CD4-positive, CD25-positive, alpha-beta regulatory T cell (primary cell): ENCODE measurements at regions not wholly inside any gene's neighbourhood (a gene's known extent, or its start where the extent isn't known, plus 50 kb on each side); places are given as distances from the start of the nearest gene placed in this dataset.
A peak's percentile ranks its signal among the peaks of the same experiment; 100 is the strongest.

Experiments used
- ATAC-seq, 2 donors: fragments of 150-1000 bp; cut with Tn5 transposase; one replicate each; pipeline ENCODE4 v1.10.0; 2021; ENCODE audit warnings: low read depth in 2 of 2, moderate number of reproducible peaks in 2 of 2, moderate library complexity in 1 of 2
- DNase-seq, 3 donors: peaks; one replicate each; pipeline versions ENCODE4 v3.0.0 to v3.0.0-alpha.2; 2012 to 2022; ENCODE audit warnings: mixed read lengths in 1 of 3
- H3K27ac ChIP-seq: one replicate; pipeline ENCODE4 v1.7.0; 2013; ENCODE audit warnings: mild to moderate bottlenecking, low read length; ENCODE audit not compliant: insufficient read depth, poor library complexity, severe bottlenecking
- H3K27me3 ChIP-seq: one replicate; pipeline ENCODE4 v1.7.0; 2013; ENCODE audit warnings: low read length; ENCODE audit not compliant: control insufficient read depth, insufficient read depth
- H3K36me3 ChIP-seq: one replicate; pipeline ENCODE4 v1.7.0; 2013; ENCODE audit warnings: mild to moderate bottlenecking, low read length, moderate library complexity; ENCODE audit not compliant: control insufficient read depth, insufficient read depth
- H3K4me1 ChIP-seq: 2 replicates; pipeline ENCODE4 v1.7.0; 2013; ENCODE audit warnings: mild to moderate bottlenecking, low read length; ENCODE audit not compliant: insufficient read depth, control insufficient read depth, poor library complexity, severe bottlenecking
- H3K4me3 ChIP-seq: one replicate; pipeline ENCODE4 v1.7.0; 2013; ENCODE audit warnings: low read depth, mild to moderate bottlenecking, low read length, moderate library complexity
- H3K9me3 ChIP-seq, 2 experiments: 1 replicate in 1 of 2; 2 replicates in 1 of 2; pipeline ENCODE4 v1.7.0; 2013; ENCODE audit warnings: low read length in 2 of 2, mild to moderate bottlenecking in 1 of 2, moderate library complexity in 1 of 2; ENCODE audit not compliant: control insufficient read depth in 2 of 2
- H3K27ac Mint-ChIP-seq, 3 donors: one replicate each; pipeline ENCODE4 v1.8.0; 2020 to 2022; ENCODE audit warnings: mild to moderate bottlenecking in 3 of 3, mixed read lengths in 3 of 3, moderate library complexity in 2 of 3
- H3K27me3 Mint-ChIP-seq: one replicate; pipeline ENCODE4 v1.8.0; 2022; ENCODE audit warnings: mild to moderate bottlenecking, mixed read lengths
- H3K36me3 Mint-ChIP-seq: one replicate; pipeline ENCODE4 v1.8.0; 2020; ENCODE audit warnings: mixed read lengths
- H3K4me1 Mint-ChIP-seq, 4 donors: one replicate each; pipeline ENCODE4 v1.8.0; 2020 to 2022; ENCODE audit warnings: mixed read lengths in 4 of 4, mild to moderate bottlenecking in 1 of 4
- H3K4me3 Mint-ChIP-seq, 4 donors: one replicate each; pipeline ENCODE4 v1.8.0; 2020 to 2022; ENCODE audit warnings: mild to moderate bottlenecking in 4 of 4, mixed read lengths in 4 of 4, moderate library complexity in 3 of 4
- H3K9me3 Mint-ChIP-seq, 7 donors: one replicate each; pipeline ENCODE4 v1.8.0; 2020 to 2022; ENCODE audit warnings: mixed read lengths in 7 of 7, mild to moderate bottlenecking in 3 of 7, moderate library complexity in 2 of 7

GRCh38 chr13:23081220-23081619, 99.6 kb upstream of the SGCG start:
- Histone ChIP-seq H3K4me1 (no peaks in the 10 kb centered on the region), H3K27ac (no peak overlapping the region), H3K27me3 (no peaks in the 10 kb centered on the region), H3K36me3 (no peaks in the 10 kb centered on the region), H3K9me3 (no peaks in the 10 kb centered on the region), H3K4me3 (no peak overlapping the region)
- H3K36me3 Mint-ChIP-seq, result no peaks in the 10 kb centered on the region
- no peak for ATAC-seq
- no peak overlapping the region for H3K4me3 Mint-ChIP-seq
- H3K9me3 Mint-ChIP-seq, result peaks cover 0 to 2% (median 0%) of the 10 kb centered on the region in 7 donors
- H3K27ac Mint-ChIP-seq, result peak overlapping the region in 1 of 3 donors; percentile 91
- no peak for DNase-seq
- peaks cover 10% of the 10 kb centered on the region for H3K27me3 Mint-ChIP-seq
- no peaks in the 10 kb centered on the region for H3K4me1 Mint-ChIP-seq

- no peak overlapping the region for H3K4me3 Mint-ChIP-seq
- H3K36me3 Mint-ChIP-seq, result no peaks in the 10 kb centered on the region
- Histone ChIP-seq H3K36me3 (no peaks in the 10 kb centered on the region), H3K27me3 (no peaks in the 10 kb centered on the region), H3K4me3 (no peak overlapping the region), H3K27ac (no peak overlapping the region), H3K4me1 (no peaks in the 10 kb centered on the region), H3K9me3 (no peaks in the 10 kb centered on the region)
- H3K27me3 Mint-ChIP-seq, result peaks cover 10% of the 10 kb centered on the region
- no peaks in the 10 kb centered on the region for H3K4me1 Mint-ChIP-seq
- peaks cover 0 to 2% (median 0%) of the 10 kb centered on the region in 7 donors for H3K9me3 Mint-ChIP-seq
- ATAC-seq (no peak), DNase-seq (no peak)
- H3K27ac Mint-ChIP-seq, result peak overlapping the region in 1 of 3 donors; percentile 20
Measured at GRCh38 chr13:23081901-23082300, 98.9 kb upstream of the SGCG start.

GRCh38 chr13:23086968-23087623, 93.7 kb upstream of the SGCG start:
- Histone ChIP-seq H3K27me3 (no peaks in the 10 kb centered on the region), H3K36me3 (no peaks in the 10 kb centered on the region), H3K27ac (no peak overlapping the region), H3K4me1 (no peaks in the 10 kb centered on the region), H3K9me3 (no peaks in the 10 kb centered on the region), H3K4me3 (no peak overlapping the region)
- Mint-ChIP-seq H3K36me3 (no peaks in the 10 kb centered on the region), H3K27ac (no peak overlapping the region), H3K4me3 (no peak overlapping the region), H3K27me3 (peaks cover 13% of the 10 kb centered on the region), H3K9me3 (peaks cover 0 to 4% (median 0%) of the 10 kb centered on the region in 7 donors), H3K4me1 (no peaks in the 10 kb centered on the region)
- DNase-seq (no peak), ATAC-seq (no peak)

GRCh38 chr13:23087880-23088279, 92.9 kb upstream of the SGCG start:
- Histone ChIP-seq H3K9me3 (no peaks in the 10 kb centered on the region), H3K27ac (no peak overlapping the region), H3K27me3 (no peaks in the 10 kb centered on the region), H3K4me3 (no peak overlapping the region), H3K4me1 (no peaks in the 10 kb centered on the region), H3K36me3 (no peaks in the 10 kb centered on the region)
- no peaks in the 10 kb centered on the region for H3K36me3 Mint-ChIP-seq
- no peak overlapping the region for H3K27ac Mint-ChIP-seq
- no peaks in the 10 kb centered on the region for H3K4me1 Mint-ChIP-seq
- no peak overlapping the region for H3K4me3 Mint-ChIP-seq
- DNase-seq (peak in 1 of 3 donors; percentile 10), ATAC-seq (no peak)
- peaks cover 0 to 4% (median 0%) of the 10 kb centered on the region in 7 donors for H3K9me3 Mint-ChIP-seq
- H3K27me3 Mint-ChIP-seq, result peaks cover 10% of the 10 kb centered on the region

GRCh38 chr13:23098161-23098907, 82.4 kb upstream of the SGCG start:
- Histone ChIP-seq H3K36me3 (no peaks in the 10 kb centered on the region), H3K4me1 (no peaks in the 10 kb centered on the region), H3K27me3 (no peaks in the 10 kb centered on the region), H3K9me3 (no peaks in the 10 kb centered on the region), H3K27ac (no peak overlapping the region), H3K4me3 (no peak overlapping the region)
- ATAC-seq (no peak), DNase-seq (no peak)
- Mint-ChIP-seq H3K4me1 (no peaks in the 10 kb centered on the region), H3K4me3 (no peak overlapping the region), H3K27me3 (no peaks in the 10 kb centered on the region), H3K36me3 (no peaks in the 10 kb centered on the region), H3K9me3 (peaks cover 0 to 12% (median 0%) of the 10 kb centered on the region in 7 donors), H3K27ac (no peak overlapping the region)

GRCh38 chr13:23105051-23105450, 75.7 kb upstream of the SGCG start:
- no peaks in the 10 kb centered on the region for H3K4me1 ChIP-seq
- no peaks in the 10 kb centered on the region for H3K27me3 Mint-ChIP-seq
- no peaks in the 10 kb centered on the region for H3K36me3 ChIP-seq
- no peak overlapping the region for H3K27ac ChIP-seq
- no peak overlapping the region for H3K4me3 Mint-ChIP-seq
- H3K36me3 Mint-ChIP-seq, result no peaks in the 10 kb centered on the region
- H3K27me3 ChIP-seq, result no peaks in the 10 kb centered on the region
- no peaks in the 10 kb centered on the region for H3K4me1 Mint-ChIP-seq
- no peak overlapping the region for H3K27ac Mint-ChIP-seq
- no peaks in the 10 kb centered on the region for H3K9me3 ChIP-seq
- no peak for DNase-seq
- peaks cover 0 to 13% (median 0%) of the 10 kb centered on the region in 7 donors for H3K9me3 Mint-ChIP-seq
- no peak for ATAC-seq
- H3K4me3 ChIP-seq, result no peak overlapping the region

- Histone ChIP-seq H3K9me3 (no peaks in the 10 kb centered on the region), H3K4me3 (no peak overlapping the region), H3K27me3 (no peaks in the 10 kb centered on the region), H3K4me1 (no peaks in the 10 kb centered on the region), H3K36me3 (no peaks in the 10 kb centered on the region), H3K27ac (no peak overlapping the region)
- Mint-ChIP-seq H3K27ac (no peak overlapping the region), H3K36me3 (no peaks in the 10 kb centered on the region), H3K4me3 (no peak overlapping the region), H3K4me1 (no peaks in the 10 kb centered on the region), H3K27me3 (no peaks in the 10 kb centered on the region), H3K9me3 (peaks cover 0 to 7% (median 0%) of the 10 kb centered on the region in 7 donors)
- DNase-seq, result no peak
- no peak for ATAC-seq
Measured at GRCh38 chr13:23107665-23108064, 73.1 kb upstream of the SGCG start.

GRCh38 chr13:23119131-23119530, 61.6 kb upstream of the SGCG start:
- Mint-ChIP-seq H3K36me3 (no peaks in the 10 kb centered on the region), H3K4me1 (peaks cover 0 to 4% (median 0%) of the 10 kb centered on the region in 4 donors), H3K4me3 (no peak overlapping the region), H3K9me3 (peaks cover 0 to 6% (median 2%) of the 10 kb centered on the region in 7 donors), H3K27ac (no peak overlapping the region), H3K27me3 (peaks cover 11% of the 10 kb centered on the region)
- no peaks in the 10 kb centered on the region for H3K4me1 ChIP-seq
- no peaks in the 10 kb centered on the region for H3K27me3 ChIP-seq
- no peak overlapping the region for H3K4me3 ChIP-seq
- ATAC-seq (no peak), DNase-seq (no peak)
- H3K36me3 ChIP-seq, result no peaks in the 10 kb centered on the region
- H3K27ac ChIP-seq, result no peak overlapping the region
- no peaks in the 10 kb centered on the region for H3K9me3 ChIP-seq
